ENCODE measurements at regions not wholly inside any gene's neighbourhood (a gene's known extent, or its start where the extent isn't known, plus 50 kb on each side); places are given as distances from the start of the nearest gene placed in this dataset.

DNA sequence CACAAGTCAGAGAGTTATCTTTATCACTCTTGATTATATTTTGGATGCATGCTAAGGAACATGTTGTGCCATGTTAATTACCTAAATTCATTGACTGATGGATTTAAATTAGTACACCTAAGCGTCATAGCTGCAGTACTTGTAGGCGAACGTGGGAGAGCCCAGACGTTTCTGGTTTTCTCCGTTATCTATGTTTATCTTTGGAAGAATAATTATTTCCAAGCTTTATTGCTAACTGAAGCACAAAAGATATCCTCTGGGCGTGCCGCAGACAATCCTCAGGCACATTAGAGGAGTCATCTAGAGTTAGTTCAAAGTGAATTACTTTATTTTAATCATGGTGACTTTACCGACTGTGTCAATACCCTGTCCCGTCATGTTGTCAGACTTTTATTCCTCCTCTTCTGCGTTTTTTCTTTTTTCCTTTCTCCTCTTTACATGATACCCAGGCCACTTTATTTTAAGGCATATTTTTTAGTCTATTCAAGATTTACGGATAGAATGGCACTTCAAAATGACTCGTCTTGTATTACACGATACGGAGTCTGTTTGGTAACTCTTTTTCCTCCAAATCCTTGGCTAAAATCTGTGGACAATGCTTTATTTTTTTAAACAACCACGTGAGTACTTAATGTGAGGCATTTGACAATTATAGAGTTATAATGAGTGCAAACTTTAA, 632.0 kb upstream of the TENM3 start:
- 76% methylated on average over 15 of the region's 15 CpGs for WGBS
- no peaks in the 10 kb centered on the region for H3K9me3 ChIP-seq (ENCODE audit: control insufficient read depth, low read length)
- H3K4me3 ChIP-seq (ENCODE audit: low read length): no peak overlapping the region
- no peaks in the 10 kb centered on the region for H3K4me1 ChIP-seq (ENCODE audit: control insufficient read depth, insufficient read depth, low read length)
- no peak for ATAC-seq
- no peak overlapping the region for H3K27ac ChIP-seq (ENCODE audit: low read length)
- DNase-seq: no peak
- no peaks in the 10 kb centered on the region for H3K27me3 ChIP-seq (ENCODE audit: control insufficient read depth, insufficient read depth)
- intact Hi-C loops (cut with DNase I): no loop called here

DNA sequence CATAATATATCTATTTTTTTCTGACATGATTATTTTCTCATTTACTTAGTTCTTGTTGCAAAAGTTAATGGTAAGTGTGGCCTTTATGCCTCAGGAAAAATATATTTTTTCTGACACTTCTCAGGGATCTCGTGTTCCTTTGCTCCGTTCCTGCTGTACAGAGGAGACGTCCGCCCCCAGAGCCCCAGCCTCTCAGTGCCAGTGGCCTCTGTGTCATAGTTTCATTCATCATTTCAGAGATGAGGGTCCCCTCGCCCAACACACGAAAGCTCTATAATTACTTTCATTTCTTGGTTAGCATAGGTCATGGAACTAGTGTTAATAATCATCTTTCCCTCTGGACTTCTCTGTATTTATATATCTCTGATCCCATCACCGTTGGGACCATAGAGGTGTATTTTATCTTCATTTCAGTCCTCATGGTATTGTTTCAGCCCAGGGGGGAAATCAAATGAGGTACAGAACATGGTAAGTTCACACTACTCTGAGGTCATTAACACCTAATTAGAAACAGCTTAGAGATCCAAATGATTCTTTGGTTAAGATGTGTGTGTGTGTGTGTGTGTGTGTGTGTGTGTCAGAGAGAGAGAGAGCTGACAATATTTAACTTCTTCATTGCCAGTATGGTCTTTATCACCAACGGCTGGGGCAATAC, 631.1 kb upstream of the TENM3 start:
- DNase-seq (no peak), ATAC-seq (no peak)
- Histone ChIP-seq H3K4me1 (ENCODE audit: control insufficient read depth, insufficient read depth, low read length) (no peaks in the 10 kb centered on the region), H3K4me3 (ENCODE audit: low read length) (no peak overlapping the region), H3K9me3 (ENCODE audit: control insufficient read depth, low read length) (no peaks in the 10 kb centered on the region), H3K27me3 (ENCODE audit: control insufficient read depth, insufficient read depth) (no peaks in the 10 kb centered on the region), H3K27ac (ENCODE audit: low read length) (no peak overlapping the region)
- 57% methylated on average over 8 of the region's 8 CpGs for WGBS
- intact Hi-C loops (cut with DNase I): no loop called here

DNA sequence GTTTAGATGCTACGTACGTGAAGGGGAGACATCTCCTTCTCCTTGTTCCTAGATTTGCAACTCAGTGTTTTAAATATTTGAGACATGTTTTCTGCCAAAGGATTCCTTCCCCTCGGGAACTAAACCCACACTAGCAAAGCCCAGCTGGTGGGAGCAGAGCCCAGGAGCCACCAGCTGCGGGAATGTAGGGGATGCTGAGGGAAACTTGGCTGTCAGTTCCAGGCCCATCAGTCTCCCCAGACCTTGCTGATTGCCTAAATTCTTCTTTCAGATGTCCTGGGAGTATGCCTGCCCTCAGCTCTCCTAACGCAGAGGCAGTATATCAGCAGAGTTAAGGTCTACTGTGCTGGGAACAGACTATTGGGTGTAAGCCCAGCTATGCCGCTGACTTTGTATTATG, 630.0 kb upstream of the TENM3 start:
- intact Hi-C loops (cut with DNase I): no loop called here
- 58% methylated on average over 6 of the region's 6 CpGs for WGBS
- H3K27ac ChIP-seq (ENCODE audit: low read length): no peak overlapping the region
- H3K27me3 ChIP-seq (ENCODE audit: control insufficient read depth, insufficient read depth): no peaks in the 10 kb centered on the region
- no peak for DNase-seq
- no peak overlapping the region for H3K4me3 ChIP-seq (ENCODE audit: low read length)
- H3K9me3 ChIP-seq (ENCODE audit: control insufficient read depth, low read length): no peaks in the 10 kb centered on the region
- ATAC-seq: no peak
- no peaks in the 10 kb centered on the region for H3K4me1 ChIP-seq (ENCODE audit: control insufficient read depth, insufficient read depth, low read length)

DNA sequence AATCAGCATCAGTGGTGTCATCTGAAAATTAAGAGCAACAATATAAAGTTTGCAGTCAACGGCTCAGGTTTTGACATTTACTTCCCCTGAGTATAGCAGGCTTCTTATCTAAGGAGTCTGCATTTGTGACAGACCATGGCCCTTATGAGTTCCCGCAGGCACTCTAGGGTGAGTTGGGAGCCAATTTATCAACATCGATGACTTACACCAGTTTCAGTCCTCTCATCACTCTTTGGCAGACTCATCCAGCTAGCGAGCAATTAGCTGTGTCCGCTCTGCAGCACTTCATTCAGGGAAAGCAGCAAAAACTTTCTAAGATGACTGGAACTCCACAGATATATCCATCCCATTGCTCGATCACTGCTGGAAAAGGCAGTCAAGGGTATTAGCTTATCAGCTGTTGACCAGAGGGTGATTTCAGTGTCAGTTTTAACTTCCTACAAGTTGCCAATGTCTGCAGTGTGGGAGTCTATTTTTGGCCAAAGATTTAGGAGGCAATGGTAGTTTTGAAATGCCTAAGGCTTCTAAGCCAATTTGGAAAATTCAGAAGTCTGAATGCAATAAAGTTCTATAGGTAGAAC, 625.1 kb upstream of the TENM3 start:
- H3K27me3 ChIP-seq (ENCODE audit: control insufficient read depth, insufficient read depth): no peaks in the 10 kb centered on the region
- H3K9me3 ChIP-seq (ENCODE audit: control insufficient read depth, low read length): no peaks in the 10 kb centered on the region
- WGBS: 35% methylated on average over 6 of the region's 6 CpGs
- intact Hi-C loops (cut with DNase I): no loop called here
- H3K4me3 ChIP-seq (ENCODE audit: low read length): no peak overlapping the region
- no peaks in the 10 kb centered on the region for H3K4me1 ChIP-seq (ENCODE audit: control insufficient read depth, insufficient read depth, low read length)
- no peak for ATAC-seq
- DNase-seq: no peak
- no peak overlapping the region for H3K27ac ChIP-seq (ENCODE audit: low read length)

DNA sequence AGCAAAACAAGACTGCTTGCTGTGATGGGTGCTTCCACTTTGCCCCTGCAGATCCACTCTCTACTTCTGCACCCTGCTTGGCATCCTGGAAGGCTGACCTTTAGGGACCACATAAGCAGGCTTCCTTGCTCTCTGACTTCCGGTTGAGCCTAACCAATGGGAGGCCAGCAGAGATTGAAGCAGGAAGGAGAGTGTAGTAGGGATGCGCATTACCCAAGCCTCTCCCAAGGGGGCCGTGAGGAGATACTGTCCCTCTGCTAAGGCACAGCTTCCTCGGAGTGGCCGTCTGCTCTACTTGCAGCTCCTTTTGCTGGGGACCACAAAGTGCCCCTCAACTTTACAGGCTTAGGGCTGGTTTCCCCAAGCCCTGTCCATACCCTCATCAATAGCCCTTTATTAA, 624.3 kb upstream of the TENM3 start:
- no peak for ATAC-seq
- 71% methylated on average over 5 of the region's 5 CpGs for WGBS

DNA sequence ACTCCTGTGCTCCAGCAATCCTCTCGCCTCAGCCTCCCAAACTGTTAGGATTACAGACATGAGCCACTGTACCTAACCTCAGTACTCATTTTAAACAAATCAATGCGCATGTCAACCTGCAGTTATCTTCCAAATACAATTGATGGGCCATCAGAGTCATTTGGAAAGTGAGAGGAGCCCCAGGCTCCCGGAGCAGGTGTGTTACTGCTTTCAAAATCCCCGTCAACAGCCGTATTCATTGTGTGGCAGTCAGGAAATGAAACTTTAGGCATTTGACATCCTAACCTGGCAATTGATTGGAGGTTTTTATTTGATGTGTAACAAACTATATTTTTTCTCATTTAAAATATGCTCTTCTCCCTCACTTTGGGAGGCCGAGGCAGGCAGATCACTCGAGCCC, 623.6 kb upstream of the TENM3 start:
- intact Hi-C loops (cut with DNase I): no loop called here
- no peak for ATAC-seq
- 84% methylated on average over 7 of the region's 7 CpGs for WGBS

More for the DNA sequence above, 624.3 kb upstream of the TENM3 start:
- no peaks in the 10 kb centered on the region for H3K9me3 ChIP-seq (ENCODE audit: control insufficient read depth, low read length)
- no peaks in the 10 kb centered on the region for H3K27me3 ChIP-seq (ENCODE audit: control insufficient read depth, insufficient read depth)
- no peak for DNase-seq
- H3K4me1 ChIP-seq (ENCODE audit: control insufficient read depth, insufficient read depth, low read length): no peaks in the 10 kb centered on the region
- H3K27ac ChIP-seq (ENCODE audit: low read length): no peak overlapping the region
- intact Hi-C loops (cut with DNase I): no loop called here
- H3K4me3 ChIP-seq (ENCODE audit: low read length): no peak overlapping the region

DNA sequence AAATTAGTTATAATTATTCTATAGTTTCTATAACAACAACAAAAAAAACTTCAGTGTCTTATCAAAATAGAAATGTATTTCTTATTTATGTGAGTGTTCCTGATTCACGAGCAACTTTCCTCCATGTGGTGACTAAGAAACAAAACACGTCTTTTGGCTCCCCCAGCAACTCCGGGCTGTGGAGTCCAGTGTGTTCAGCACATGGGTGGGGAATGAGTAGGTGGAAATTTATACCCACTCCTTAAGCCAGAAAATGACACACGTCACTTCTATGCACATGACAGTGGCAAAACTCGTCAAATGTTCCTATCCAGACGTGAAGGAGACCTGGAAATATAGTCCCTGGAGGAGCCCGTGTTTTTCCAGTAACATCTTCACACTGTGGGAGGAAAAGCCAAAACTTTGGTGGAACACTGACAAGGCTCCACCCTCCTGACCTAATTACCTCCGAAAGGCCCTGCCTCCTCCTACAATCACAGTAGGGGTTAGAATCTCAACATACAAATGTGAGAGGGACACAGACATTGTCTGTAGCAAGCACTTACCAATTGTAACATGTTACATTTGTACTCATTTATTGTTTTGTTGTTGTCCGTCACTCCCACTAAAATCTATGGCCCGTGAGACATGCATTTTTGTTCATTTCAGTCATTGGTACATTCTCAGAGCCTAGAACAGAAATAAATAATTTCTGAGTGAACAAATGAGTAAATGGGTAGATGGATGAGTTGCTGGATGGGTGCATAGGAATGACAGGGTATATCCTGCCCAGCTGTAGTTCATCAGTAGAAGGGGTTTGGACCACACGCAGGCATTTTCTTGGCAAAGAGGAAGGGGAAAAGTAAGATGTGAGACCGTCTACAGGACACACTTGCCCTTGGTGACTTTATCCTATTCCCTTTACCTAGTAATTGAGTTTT, 605.8 kb upstream of the TENM3 start:
- Histone ChIP-seq H3K9me3 (ENCODE audit: control insufficient read depth, low read length) (no peaks in the 10 kb centered on the region), H3K4me1 (ENCODE audit: control insufficient read depth, insufficient read depth, low read length) (no peaks in the 10 kb centered on the region), H3K4me3 (ENCODE audit: low read length) (no peak overlapping the region), H3K27me3 (ENCODE audit: control insufficient read depth, insufficient read depth) (no peaks in the 10 kb centered on the region), H3K27ac (ENCODE audit: low read length) (no peak overlapping the region)
- 72% methylated on average over 12 of the region's 12 CpGs for WGBS
- no peak for DNase-seq
- no peak for ATAC-seq
- intact Hi-C loops (cut with DNase I): no loop called here

More for the DNA sequence above, 623.6 kb upstream of the TENM3 start:
- Histone ChIP-seq H3K9me3 (ENCODE audit: control insufficient read depth, low read length) (no peaks in the 10 kb centered on the region), H3K27me3 (ENCODE audit: control insufficient read depth, insufficient read depth) (no peaks in the 10 kb centered on the region), H3K27ac (ENCODE audit: low read length) (no peak overlapping the region), H3K4me1 (ENCODE audit: control insufficient read depth, insufficient read depth, low read length) (no peaks in the 10 kb centered on the region), H3K4me3 (ENCODE audit: low read length) (no peak overlapping the region)
- no peak for DNase-seq

DNA sequence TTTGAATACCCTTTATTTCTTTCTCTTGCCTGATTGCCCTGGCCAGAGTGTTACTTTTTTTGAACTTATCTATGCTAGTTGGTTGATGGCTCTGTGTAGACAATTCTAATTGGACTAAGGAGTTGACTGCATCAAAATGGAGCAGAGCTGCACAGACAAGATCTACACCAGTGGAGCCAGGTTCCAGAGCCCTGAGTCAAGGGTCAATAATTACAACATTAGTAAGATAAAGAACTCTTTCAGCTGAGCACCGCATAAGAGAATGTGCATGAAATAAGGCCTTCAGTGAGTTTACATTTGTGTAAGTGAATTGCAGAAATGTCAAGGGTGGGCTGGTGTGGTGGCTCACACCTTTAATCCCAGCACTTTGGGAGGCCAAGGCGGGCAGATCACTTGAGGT, 599.7 kb upstream of the TENM3 start:
- Histone ChIP-seq H3K4me3 (ENCODE audit: low read length) (no peak overlapping the region), H3K27me3 (ENCODE audit: control insufficient read depth, insufficient read depth) (no peaks in the 10 kb centered on the region), H3K27ac (ENCODE audit: low read length) (no peak overlapping the region), H3K9me3 (ENCODE audit: control insufficient read depth, low read length) (no peaks in the 10 kb centered on the region), H3K4me1 (ENCODE audit: control insufficient read depth, insufficient read depth, low read length) (no peaks in the 10 kb centered on the region)
- ATAC-seq (no peak), DNase-seq (no peak)
- intact Hi-C loops (cut with DNase I): no loop called here
- WGBS: 84% methylated on average over 2 of the region's 2 CpGs

DNA sequence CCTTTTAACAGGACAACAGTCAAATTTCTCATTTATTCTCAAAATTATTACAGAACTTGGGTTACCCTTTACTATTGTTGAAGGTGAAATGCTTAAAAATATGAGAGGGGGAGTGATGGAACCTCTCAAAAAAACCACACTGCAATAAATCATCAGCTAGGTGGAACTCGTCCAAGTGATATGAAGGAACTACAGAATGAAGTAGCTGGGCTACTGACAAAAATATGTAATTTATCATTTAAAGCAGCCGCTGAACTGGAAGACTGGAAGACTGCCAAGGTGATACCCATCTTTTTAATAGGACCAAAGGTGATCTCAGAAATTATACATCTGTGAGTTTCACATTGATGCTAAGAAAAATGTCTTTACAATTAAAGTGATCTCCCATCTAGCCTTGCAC, 597.7 kb upstream of the TENM3 start:
- Histone ChIP-seq H3K4me3 (ENCODE audit: low read length) (no peak overlapping the region), H3K27ac (ENCODE audit: low read length) (no peak overlapping the region), H3K9me3 (ENCODE audit: control insufficient read depth, low read length) (no peaks in the 10 kb centered on the region), H3K27me3 (ENCODE audit: control insufficient read depth, insufficient read depth) (no peaks in the 10 kb centered on the region), H3K4me1 (ENCODE audit: control insufficient read depth, insufficient read depth, low read length) (no peaks in the 10 kb centered on the region)
- ATAC-seq (no peak), DNase-seq (no peak)
- intact Hi-C loops (cut with DNase I): no loop called here
- 38% methylated on average over 2 of the region's 2 CpGs for WGBS

DNA sequence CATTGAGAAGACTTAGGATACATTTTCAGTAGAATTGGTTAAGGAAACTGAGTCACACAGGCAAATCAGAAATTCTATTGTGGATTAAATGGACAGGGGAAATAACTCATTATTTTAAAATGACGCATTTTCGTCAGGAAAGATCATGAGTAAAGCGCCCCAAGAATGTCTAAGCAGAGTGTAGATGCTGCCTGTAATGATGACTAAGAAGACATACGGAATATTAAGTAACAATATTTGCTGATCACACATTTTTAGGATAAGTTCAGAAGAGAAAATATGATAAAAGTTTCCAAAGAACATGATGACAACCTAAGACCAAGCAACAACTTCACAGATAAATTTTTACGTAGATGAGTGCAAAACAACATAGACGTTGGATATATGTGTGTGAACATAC, 596.3 kb upstream of the TENM3 start:
- Histone ChIP-seq H3K27me3 (ENCODE audit: control insufficient read depth, insufficient read depth) (no peaks in the 10 kb centered on the region), H3K4me3 (ENCODE audit: low read length) (no peak overlapping the region), H3K4me1 (ENCODE audit: control insufficient read depth, insufficient read depth, low read length) (no peaks in the 10 kb centered on the region), H3K9me3 (ENCODE audit: control insufficient read depth, low read length) (no peaks in the 10 kb centered on the region), H3K27ac (ENCODE audit: low read length) (no peak overlapping the region)
- DNase-seq: no peak
- intact Hi-C loops (cut with DNase I): no loop called here
- no peak for ATAC-seq
- WGBS: 70% methylated on average over 6 of the region's 6 CpGs
